HFFc6 (cell line): ENCODE measurements at regions not wholly inside any gene's neighbourhood (a gene's known extent, or its start where the extent isn't known, plus 50 kb on each side); places are given as distances from the start of the nearest gene placed in this dataset.

Experiments used
- DNase-seq: peaks from one replicate; pipeline ENCODE4 v3.0.0-alpha.2; 2018
- H3K27ac Mint-ChIP-seq: 2 replicates; pipeline ENCODE4 v1.8.0; 2020; ENCODE audit warnings: mild to moderate bottlenecking, mixed read lengths
- H3K27me3 Mint-ChIP-seq: 2 replicates; pipeline ENCODE4 v1.8.0; 2021; ENCODE audit warnings: mild to moderate bottlenecking, moderate library complexity, mixed read lengths; ENCODE audit not compliant: insufficient read depth
- H3K36me3 Mint-ChIP-seq: 2 replicates; pipeline ENCODE4 v1.8.0; 2021; ENCODE audit warnings: low read depth, mixed read lengths
- H3K4me1 Mint-ChIP-seq: 2 replicates; pipeline ENCODE4 v1.8.0; 2020; ENCODE audit warnings: low read depth, mixed read lengths
- H3K4me3 Mint-ChIP-seq: 2 replicates; pipeline ENCODE4 v1.8.0; 2020; ENCODE audit warnings: mild to moderate bottlenecking, moderate library complexity, mixed read lengths
- H3K9me3 Mint-ChIP-seq: 2 replicates; pipeline ENCODE4 v1.8.0; 2020; ENCODE audit warnings: mild to moderate bottlenecking, mixed read lengths
- TF ChIP-seq, protein P1 (sequence below): fragments of 200-600 bp; sonication (generic); IDR thresholded peaks from 2 replicates; pipeline ENCODE4 v1.5.0; 2021; ENCODE audit warnings: antibody characterized with exemption, mild to moderate bottlenecking

DNA sequence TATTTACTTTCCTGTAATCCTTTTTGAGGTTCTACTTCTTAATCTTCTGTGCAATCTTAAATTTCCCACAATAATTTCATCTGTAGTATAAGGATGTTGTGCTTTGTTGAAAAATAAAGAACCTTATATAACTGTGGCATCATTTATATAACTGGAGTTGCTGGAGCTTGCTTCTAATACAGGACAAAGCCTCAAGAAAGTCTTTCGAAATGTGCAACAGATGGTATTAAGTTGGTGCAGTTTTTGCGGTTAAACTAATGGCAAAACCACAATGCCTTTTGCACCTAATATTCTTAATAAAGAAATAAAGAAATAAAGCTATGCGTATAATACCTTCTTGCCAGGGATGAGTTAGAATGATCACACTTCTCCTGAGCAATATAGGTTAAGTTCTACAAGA lies 180.0 kb downstream of the KITLG start:
- H3K27me3 Mint-ChIP-seq, result no peaks in the 10 kb centered on the region
- H3K9me3 Mint-ChIP-seq, result no peaks in the 10 kb centered on the region
- H3K27ac Mint-ChIP-seq, result no peak overlapping the region
- no peak for DNase-seq
- H3K36me3 Mint-ChIP-seq, result peaks cover 33% of the 10 kb centered on the region
- TF ChIP-seq, protein P1, sequence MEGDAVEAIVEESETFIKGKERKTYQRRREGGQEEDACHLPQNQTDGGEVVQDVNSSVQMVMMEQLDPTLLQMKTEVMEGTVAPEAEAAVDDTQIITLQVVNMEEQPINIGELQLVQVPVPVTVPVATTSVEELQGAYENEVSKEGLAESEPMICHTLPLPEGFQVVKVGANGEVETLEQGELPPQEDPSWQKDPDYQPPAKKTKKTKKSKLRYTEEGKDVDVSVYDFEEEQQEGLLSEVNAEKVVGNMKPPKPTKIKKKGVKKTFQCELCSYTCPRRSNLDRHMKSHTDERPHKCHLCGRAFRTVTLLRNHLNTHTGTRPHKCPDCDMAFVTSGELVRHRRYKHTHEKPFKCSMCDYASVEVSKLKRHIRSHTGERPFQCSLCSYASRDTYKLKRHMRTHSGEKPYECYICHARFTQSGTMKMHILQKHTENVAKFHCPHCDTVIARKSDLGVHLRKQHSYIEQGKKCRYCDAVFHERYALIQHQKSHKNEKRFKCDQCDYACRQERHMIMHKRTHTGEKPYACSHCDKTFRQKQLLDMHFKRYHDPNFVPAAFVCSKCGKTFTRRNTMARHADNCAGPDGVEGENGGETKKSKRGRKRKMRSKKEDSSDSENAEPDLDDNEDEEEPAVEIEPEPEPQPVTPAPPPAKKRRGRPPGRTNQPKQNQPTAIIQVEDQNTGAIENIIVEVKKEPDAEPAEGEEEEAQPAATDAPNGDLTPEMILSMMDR, result no peak
- no peak overlapping the region for H3K4me3 Mint-ChIP-seq
- peaks cover 54% of the 10 kb centered on the region for H3K4me1 Mint-ChIP-seq

DNA sequence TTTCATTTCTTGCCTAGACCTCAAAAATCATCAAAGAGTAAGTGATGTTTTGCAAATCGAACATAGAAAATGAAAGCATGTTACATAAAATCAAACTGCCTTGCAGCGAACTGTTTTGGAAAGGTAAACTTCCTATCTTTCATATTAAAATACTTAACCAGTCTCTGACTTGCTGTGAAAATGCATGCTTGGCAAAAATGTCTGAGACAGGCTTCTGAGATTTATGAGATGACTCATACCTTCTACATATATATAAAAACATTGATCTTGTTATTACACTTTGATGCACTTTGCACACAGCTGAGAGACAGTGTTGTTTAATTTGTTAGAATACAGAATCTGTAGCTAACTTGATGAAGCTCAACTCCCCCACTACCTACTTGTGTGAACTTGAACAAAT lies 179.1 kb downstream of the KITLG start:
- Mint-ChIP-seq H3K27me3 (no peaks in the 10 kb centered on the region), H3K36me3 (peaks cover 33% of the 10 kb centered on the region), H3K4me3 (no peak overlapping the region), H3K27ac (no peak overlapping the region), H3K4me1 (peaks cover 48% of the 10 kb centered on the region), H3K9me3 (no peaks in the 10 kb centered on the region)
- DNase-seq, result no peak
- TF ChIP-seq, protein P1, result no peak

DNA sequence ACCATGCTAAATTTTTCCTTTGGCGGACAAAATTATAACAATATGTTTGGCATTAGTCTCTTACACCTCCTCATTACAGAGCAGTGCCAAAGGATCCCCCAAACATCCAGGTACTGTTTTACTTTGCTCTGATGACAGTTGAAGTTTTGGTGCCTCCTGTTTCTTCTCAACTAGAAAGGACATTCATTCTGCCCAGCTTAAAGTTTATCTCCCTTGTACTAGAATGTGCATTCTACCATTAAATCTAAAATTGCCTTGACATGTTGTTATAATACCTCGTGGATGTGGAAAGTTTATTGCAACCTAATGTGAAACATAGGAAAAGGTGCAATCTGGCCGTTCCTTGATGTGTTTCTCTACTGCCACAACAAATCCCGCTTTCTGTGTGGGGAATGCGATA lies 173.4 kb downstream of the KITLG start:
- H3K4me1 Mint-ChIP-seq, result peaks cover 23% of the 10 kb centered on the region
- TF ChIP-seq, protein P1, result no peak
- H3K36me3 Mint-ChIP-seq, result peaks cover 16% of the 10 kb centered on the region
- H3K27ac Mint-ChIP-seq, result no peak overlapping the region
- no peaks in the 10 kb centered on the region for H3K9me3 Mint-ChIP-seq
- DNase-seq, result no peak
- H3K27me3 Mint-ChIP-seq, result no peaks in the 10 kb centered on the region
- H3K4me3 Mint-ChIP-seq, result no peak overlapping the region

DNA sequence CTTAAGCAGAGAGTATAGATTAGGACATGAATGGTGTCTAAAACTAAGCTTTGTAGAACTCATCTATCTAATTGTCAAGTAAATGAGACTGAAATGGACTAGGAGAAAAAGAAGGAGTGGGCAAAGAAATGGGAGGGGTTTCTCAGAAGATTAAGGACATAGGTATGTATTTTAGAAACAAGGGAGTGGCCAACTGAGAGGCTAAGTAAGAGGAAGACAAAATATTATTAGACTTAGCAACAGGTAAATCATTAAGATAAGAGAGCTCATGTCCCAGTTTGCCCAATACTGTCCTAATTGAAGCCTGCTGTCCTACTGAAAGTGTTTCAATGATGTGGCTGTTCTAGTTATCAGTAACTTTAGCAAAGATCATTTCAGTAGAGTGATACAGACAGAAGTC lies 171.4 kb downstream of the KITLG start:
- TF ChIP-seq, protein P1, result no peak
- Mint-ChIP-seq H3K27ac (no peak overlapping the region), H3K27me3 (no peaks in the 10 kb centered on the region), H3K36me3 (peaks cover 4% of the 10 kb centered on the region; the same call in 1 of the 2 replicates), H3K4me3 (no peak overlapping the region), H3K9me3 (no peaks in the 10 kb centered on the region), H3K4me1 (peaks cover 29% of the 10 kb centered on the region)
- no peak for DNase-seq

DNA sequence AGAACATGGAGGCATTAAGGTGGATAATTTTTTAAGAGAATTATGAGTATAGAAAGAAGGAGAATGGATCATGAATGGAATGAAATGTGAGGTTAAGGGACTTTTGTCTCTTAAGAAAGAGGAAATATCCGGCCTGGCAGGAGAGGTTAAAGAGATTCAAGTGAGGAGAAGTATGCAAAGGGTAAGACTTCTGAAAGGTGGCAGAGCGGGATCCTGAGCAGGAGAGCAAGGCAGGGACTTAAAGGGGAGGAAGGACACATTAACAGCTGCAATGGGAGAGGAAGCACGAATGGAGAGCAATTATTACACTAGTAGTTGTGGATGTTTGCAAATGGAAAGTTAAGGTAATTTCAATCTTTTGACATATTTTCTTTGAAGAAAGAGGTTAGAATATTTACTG lies 171.0 kb downstream of the KITLG start:
- H3K36me3 Mint-ChIP-seq, result peaks cover 3% of the 10 kb centered on the region; the same call in 1 of the 2 replicates
- H3K9me3 Mint-ChIP-seq, result no peaks in the 10 kb centered on the region
- no peak overlapping the region; the same call in 1 of the 2 replicates for H3K27ac Mint-ChIP-seq
- H3K4me3 Mint-ChIP-seq, result no peak overlapping the region
- H3K4me1 Mint-ChIP-seq, result peaks cover 33% of the 10 kb centered on the region
- H3K27me3 Mint-ChIP-seq, result no peaks in the 10 kb centered on the region
- TF ChIP-seq, protein P1, result no peak
- no peak for DNase-seq

DNA sequence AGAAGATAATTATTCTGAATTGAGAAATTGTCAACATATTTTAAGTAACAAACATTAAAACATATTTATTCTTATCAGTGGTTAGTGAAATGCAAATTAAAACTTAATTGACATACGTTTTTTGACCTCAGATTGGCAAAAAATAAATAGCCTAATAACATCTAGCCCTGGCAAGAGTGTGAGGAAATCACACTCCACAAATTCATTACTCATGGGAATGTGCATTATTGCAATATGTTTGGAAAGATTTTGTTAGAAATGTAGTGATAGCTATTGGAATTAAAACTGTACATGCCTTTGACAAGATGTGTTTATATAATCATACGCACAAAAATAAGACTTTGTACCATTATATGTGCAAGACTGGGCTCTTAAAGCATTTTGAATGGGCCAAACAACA lies 168.6 kb downstream of the KITLG start:
- Mint-ChIP-seq H3K9me3 (no peaks in the 10 kb centered on the region), H3K27ac (no peak overlapping the region), H3K36me3 (peaks cover 12% of the 10 kb centered on the region; the same call in 1 of the 2 replicates), H3K27me3 (no peaks in the 10 kb centered on the region), H3K4me3 (no peak overlapping the region), H3K4me1 (peaks cover 57% of the 10 kb centered on the region)
- TF ChIP-seq, protein P1, result no peak
- DNase-seq, result no peak
